ENCODE measurements at regions not wholly inside any gene's neighbourhood (a gene's known extent, or its start where the extent isn't known, plus 50 kb on each side); places are given as distances from the start of the nearest gene placed in this dataset.
A peak's percentile ranks its signal among the peaks of the same experiment; 100 is the strongest.
"Not testable (repeated sequence)": the region's sequence is repeated elsewhere in the genome, so short reads cannot be mapped to it uniquely, and the experiment has no call there.

- peak; percentile 66 for DNase-seq (ENCODE audit: low read depth)
- H3K4me3 ChIP-seq (ENCODE audit: low read depth, low read length): not testable (repeated sequence)
Measured at GRCh38 chr7:63856466-63856865, 142.2 kb upstream of the ZNF722 start.

- TF ChIP-seq MAX (IDR thresholded peaks at IDR 0.05; ENCODE audit: low read depth, low read length) (no peak), MYC (IDR thresholded peaks at IDR 0.05; ENCODE audit: low read depth, low read length) (no peak), POLR2A (IDR thresholded peaks at IDR 0.05; ENCODE audit: extremely low read depth, insufficient read length) (no peak), CTCF (IDR thresholded peaks at IDR 0.05; ENCODE audit: low read depth, low read length) (no peak)
- H3K4me3 ChIP-seq (ENCODE audit: low read depth, low read length): no peak overlapping the region
- DNase-seq (ENCODE audit: low read depth): no peak
Measured at GRCh38 chr7:63867127-63867526, 131.5 kb upstream of the ZNF722 start.

- H3K4me3 ChIP-seq (ENCODE audit: low read depth, low read length); DNase-seq (ENCODE audit: low read depth): not testable (repeated sequence)
Measured at GRCh38 chr7:63874242-63874641, 124.4 kb upstream of the ZNF722 start.

GRCh38 chr7:63876707-63877322 lies 121.8 kb upstream of the ZNF722 start:
- no peak for DNase-seq (ENCODE audit: low read depth)
- no peak for TF ChIP-seq POLR2A (IDR thresholded peaks at IDR 0.05; ENCODE audit: extremely low read depth, insufficient read length)
- TF ChIP-seq MYC (IDR thresholded peaks at IDR 0.05; ENCODE audit: low read depth, low read length): no peak
- no peak for TF ChIP-seq MAX (IDR thresholded peaks at IDR 0.05; ENCODE audit: low read depth, low read length)
- TF ChIP-seq CTCF (IDR thresholded peaks at IDR 0.05; ENCODE audit: low read depth, low read length): no peak
- no peak overlapping the region for H3K4me3 ChIP-seq (ENCODE audit: low read depth, low read length)

- no peak overlapping the region for H3K4me3 ChIP-seq (ENCODE audit: low read depth, low read length)
- TF ChIP-seq MAX (IDR thresholded peaks at IDR 0.05; ENCODE audit: low read depth, low read length) (no peak), POLR2A (IDR thresholded peaks at IDR 0.05; ENCODE audit: extremely low read depth, insufficient read length) (no peak), CTCF (IDR thresholded peaks at IDR 0.05; ENCODE audit: low read depth, low read length) (no peak), MYC (IDR thresholded peaks at IDR 0.05; ENCODE audit: low read depth, low read length) (no peak)
- DNase-seq (ENCODE audit: low read depth): no peak
Measured at GRCh38 chr7:63887031-63887430, 111.6 kb upstream of the ZNF722 start.

GRCh38 chr7:63899691-63900393 lies 98.8 kb upstream of the ZNF722 start:
- no peak for TF ChIP-seq MAX (IDR thresholded peaks at IDR 0.05; ENCODE audit: low read depth, low read length)
- peak overlapping the region; percentile 83 for H3K4me3 ChIP-seq (ENCODE audit: low read depth, low read length)
- peak; percentile 82 for DNase-seq (ENCODE audit: low read depth)

- H3K4me3 ChIP-seq (ENCODE audit: low read depth, low read length): peak overlapping the region; percentile 83
- TF ChIP-seq CTCF (IDR thresholded peaks at IDR 0.05; ENCODE audit: low read depth, low read length) (no peak), MYC (IDR thresholded peaks at IDR 0.05; ENCODE audit: low read depth, low read length) (no peak), MAX (IDR thresholded peaks at IDR 0.05; ENCODE audit: low read depth, low read length) (no peak), POLR2A (IDR thresholded peaks at IDR 0.05; ENCODE audit: extremely low read depth, insufficient read length) (no peak)
- peak; percentile 97 for DNase-seq (ENCODE audit: low read depth)
Measured at GRCh38 chr7:63900394-63901203, 98.0 kb upstream of the ZNF722 start.

- not testable (repeated sequence) for DNase-seq (ENCODE audit: low read depth)
- peak overlapping the region; percentile 81 for H3K4me3 ChIP-seq (ENCODE audit: low read depth, low read length)
Measured at GRCh38 chr7:63901204-63901506, 97.5 kb upstream of the ZNF722 start.

Data from NB4 (cell line).